ENCODE measurements at regions not wholly inside any gene's neighbourhood (a gene's known extent, or its start where the extent isn't known, plus 50 kb on each side); places are given as distances from the start of the nearest gene placed in this dataset.

DNA sequence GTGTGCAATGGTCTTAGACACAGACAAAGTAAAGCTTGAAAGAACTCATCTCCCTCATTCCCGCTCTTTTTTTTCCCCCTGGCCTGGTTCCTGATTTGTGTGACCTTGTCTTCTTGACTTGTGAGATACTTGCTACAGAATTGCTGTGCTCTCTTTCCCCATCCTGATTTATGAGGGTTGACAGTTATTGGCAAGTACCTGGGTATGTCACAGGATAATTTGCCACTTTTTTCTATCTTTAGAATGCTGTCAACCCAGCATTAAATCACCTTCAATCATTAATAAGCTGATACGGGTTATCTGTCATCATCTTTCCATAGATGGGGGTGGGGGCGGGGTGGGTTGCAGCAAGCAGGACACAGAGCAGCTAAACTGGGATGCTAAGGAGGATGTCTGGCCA, 144.4 kb upstream of the PRICKLE1 start (continued):
- TF ChIP-seq JUND (IDR thresholded peaks at IDR 0.05) = no peak
- TF ChIP-seq, protein P1, sequence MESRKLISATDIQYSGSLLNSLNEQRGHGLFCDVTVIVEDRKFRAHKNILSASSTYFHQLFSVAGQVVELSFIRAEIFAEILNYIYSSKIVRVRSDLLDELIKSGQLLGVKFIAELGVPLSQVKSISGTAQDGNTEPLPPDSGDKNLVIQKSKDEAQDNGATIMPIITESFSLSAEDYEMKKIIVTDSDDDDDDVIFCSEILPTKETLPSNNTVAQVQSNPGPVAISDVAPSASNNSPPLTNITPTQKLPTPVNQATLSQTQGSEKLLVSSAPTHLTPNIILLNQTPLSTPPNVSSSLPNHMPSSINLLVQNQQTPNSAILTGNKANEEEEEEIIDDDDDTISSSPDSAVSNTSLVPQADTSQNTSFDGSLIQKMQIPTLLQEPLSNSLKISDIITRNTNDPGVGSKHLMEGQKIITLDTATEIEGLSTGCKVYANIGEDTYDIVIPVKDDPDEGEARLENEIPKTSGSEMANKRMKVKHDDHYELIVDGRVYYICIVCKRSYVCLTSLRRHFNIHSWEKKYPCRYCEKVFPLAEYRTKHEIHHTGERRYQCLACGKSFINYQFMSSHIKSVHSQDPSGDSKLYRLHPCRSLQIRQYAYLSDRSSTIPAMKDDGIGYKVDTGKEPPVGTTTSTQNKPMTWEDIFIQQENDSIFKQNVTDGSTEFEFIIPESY (IDR thresholded peaks at IDR 0.05; ENCODE audit: extremely low read depth, insufficient replicate concordance, low read length) = no peak

DNA sequence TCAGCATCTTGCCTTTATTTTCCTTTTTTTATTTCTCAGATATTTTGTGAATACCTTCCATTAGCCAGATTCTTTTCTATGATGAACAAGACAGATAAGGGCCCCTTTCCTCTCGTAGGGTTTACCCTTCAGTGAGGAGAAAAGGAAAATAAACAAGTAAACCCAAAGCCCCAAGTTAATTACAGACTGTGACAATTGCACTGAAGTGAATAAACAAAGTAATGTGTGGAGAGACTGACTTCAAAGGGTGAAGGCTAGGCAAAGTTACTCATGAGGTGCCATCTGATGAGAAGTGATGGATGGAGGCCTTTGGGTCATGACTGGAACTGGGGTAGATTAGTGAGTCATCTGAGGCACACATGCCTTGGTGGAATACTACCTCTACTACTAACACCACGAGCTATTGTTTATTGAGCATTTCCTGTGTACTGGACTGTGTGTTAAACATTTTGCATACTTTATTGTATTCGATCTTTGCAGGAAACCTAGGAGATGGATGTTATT, 143.4 kb upstream of the PRICKLE1 start:
- H3K79me2 ChIP-seq (ENCODE audit: insufficient read depth, low read length) = no peaks in the 10 kb centered on the region
- no peaks in the 10 kb centered on the region for H4K20me1 ChIP-seq (ENCODE audit: insufficient read depth)
- no peak overlapping the region for H3K27ac ChIP-seq (ENCODE audit: low read depth, low read length)
- no peaks in the 10 kb centered on the region for H3K9me3 ChIP-seq (ENCODE audit: control insufficient read depth in 1 of 2, insufficient read depth in 1 of 2, low read depth in 1 of 2, low read length in 2 of 2)
- H3K4me2 ChIP-seq (ENCODE audit: low read length) = no peak overlapping the region
- no peaks in the 10 kb centered on the region for H3K9me2 ChIP-seq (ENCODE audit: insufficient read depth)
- ChIA-PET POLR2A (no interaction called here), RAD21 (ENCODE audit: low non-redundant PET in 1 of 2, low total read pairs in 2 of 2, uncharacterized antibody in 2 of 2, unreplicated experiment in 2 of 2) (no interaction called here), CTCF (no interaction called here)
- no peaks in the 10 kb centered on the region for H3K27me3 ChIP-seq (ENCODE audit: insufficient read depth, low read length)
- no peak overlapping the region for H2AFZ ChIP-seq (ENCODE audit: low read depth, low read length, poor library complexity, severe bottlenecking)
- H3K9ac ChIP-seq (ENCODE audit: low read length) = no peak overlapping the region
- 0 out of 4 replicates have a peak, but pooled peaks cover 0 to 4% of the 10 kb centered on the region in 2 experiments for H3K4me1 ChIP-seq (ENCODE audit: control insufficient read depth in 1 of 2, insufficient read depth in 2 of 2, low read length in 2 of 2)
- DNase-seq (ENCODE audit: low read depth, low spot score) = no peak
- no peak for ATAC-seq
- no TSS peak for BruUV-seq (replicated peaks)
- intact Hi-C loops (cut with micrococcal nuclease) = no loop called here
- H3K4me3 ChIP-seq (replicated peaks in 1 of 2; ENCODE audit: low read depth in 1 of 2, low read length in 2 of 2) = no peak overlapping the region
- H3K36me3 ChIP-seq (ENCODE audit: control insufficient read depth in 1 of 2, insufficient read depth in 2 of 2, low read length in 2 of 2) = no peaks in the 10 kb centered on the region
- TF ChIP-seq POLR2AphosphoS5 (IDR thresholded peaks at IDR 0.05; ENCODE audit: low read depth, low read length) (no peak), ZNF274 (IDR thresholded peaks at IDR 0.05; ENCODE audit: low read depth, low read length) (no peak), SIN3A (IDR thresholded peaks at IDR 0.05; ENCODE audit: low read depth) (no peak), RAD21 (IDR thresholded peaks at IDR 0.05; ENCODE audit: low read depth) (no peak), TCF7L2 (IDR thresholded peaks at IDR 0.05; ENCODE audit: borderline replicate concordance, extremely low read depth, insufficient read depth, insufficient read length) (no peak), SRF (IDR thresholded peaks at IDR 0.05; ENCODE audit: low read depth) (no peak), YY1 (IDR thresholded peaks at IDR 0.05; ENCODE audit: extremely low read depth, insufficient replicate concordance, low read depth, low read length) (no peak), CBX3 (IDR thresholded peaks at IDR 0.05; ENCODE audit: low read depth) (no peak)
- TF ChIP-seq, protein P2, sequence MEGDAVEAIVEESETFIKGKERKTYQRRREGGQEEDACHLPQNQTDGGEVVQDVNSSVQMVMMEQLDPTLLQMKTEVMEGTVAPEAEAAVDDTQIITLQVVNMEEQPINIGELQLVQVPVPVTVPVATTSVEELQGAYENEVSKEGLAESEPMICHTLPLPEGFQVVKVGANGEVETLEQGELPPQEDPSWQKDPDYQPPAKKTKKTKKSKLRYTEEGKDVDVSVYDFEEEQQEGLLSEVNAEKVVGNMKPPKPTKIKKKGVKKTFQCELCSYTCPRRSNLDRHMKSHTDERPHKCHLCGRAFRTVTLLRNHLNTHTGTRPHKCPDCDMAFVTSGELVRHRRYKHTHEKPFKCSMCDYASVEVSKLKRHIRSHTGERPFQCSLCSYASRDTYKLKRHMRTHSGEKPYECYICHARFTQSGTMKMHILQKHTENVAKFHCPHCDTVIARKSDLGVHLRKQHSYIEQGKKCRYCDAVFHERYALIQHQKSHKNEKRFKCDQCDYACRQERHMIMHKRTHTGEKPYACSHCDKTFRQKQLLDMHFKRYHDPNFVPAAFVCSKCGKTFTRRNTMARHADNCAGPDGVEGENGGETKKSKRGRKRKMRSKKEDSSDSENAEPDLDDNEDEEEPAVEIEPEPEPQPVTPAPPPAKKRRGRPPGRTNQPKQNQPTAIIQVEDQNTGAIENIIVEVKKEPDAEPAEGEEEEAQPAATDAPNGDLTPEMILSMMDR (IDR thresholded peaks at IDR 0.05 in 2 of 3, conservative IDR thresholded peaks at IDR 0.05 in 1 of 3; ENCODE audit: borderline replicate concordance in 1 of 3, insufficient read depth in 1 of 3, low read depth in 2 of 3, low read length in 2 of 3) = no peak
- TF ChIP-seq, protein P3, sequence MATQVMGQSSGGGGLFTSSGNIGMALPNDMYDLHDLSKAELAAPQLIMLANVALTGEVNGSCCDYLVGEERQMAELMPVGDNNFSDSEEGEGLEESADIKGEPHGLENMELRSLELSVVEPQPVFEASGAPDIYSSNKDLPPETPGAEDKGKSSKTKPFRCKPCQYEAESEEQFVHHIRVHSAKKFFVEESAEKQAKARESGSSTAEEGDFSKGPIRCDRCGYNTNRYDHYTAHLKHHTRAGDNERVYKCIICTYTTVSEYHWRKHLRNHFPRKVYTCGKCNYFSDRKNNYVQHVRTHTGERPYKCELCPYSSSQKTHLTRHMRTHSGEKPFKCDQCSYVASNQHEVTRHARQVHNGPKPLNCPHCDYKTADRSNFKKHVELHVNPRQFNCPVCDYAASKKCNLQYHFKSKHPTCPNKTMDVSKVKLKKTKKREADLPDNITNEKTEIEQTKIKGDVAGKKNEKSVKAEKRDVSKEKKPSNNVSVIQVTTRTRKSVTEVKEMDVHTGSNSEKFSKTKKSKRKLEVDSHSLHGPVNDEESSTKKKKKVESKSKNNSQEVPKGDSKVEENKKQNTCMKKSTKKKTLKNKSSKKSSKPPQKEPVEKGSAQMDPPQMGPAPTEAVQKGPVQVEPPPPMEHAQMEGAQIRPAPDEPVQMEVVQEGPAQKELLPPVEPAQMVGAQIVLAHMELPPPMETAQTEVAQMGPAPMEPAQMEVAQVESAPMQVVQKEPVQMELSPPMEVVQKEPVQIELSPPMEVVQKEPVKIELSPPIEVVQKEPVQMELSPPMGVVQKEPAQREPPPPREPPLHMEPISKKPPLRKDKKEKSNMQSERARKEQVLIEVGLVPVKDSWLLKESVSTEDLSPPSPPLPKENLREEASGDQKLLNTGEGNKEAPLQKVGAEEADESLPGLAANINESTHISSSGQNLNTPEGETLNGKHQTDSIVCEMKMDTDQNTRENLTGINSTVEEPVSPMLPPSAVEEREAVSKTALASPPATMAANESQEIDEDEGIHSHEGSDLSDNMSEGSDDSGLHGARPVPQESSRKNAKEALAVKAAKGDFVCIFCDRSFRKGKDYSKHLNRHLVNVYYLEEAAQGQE (IDR thresholded peaks at IDR 0.05; ENCODE audit: low read depth) = no peak
- TF ChIP-seq, protein P4, sequence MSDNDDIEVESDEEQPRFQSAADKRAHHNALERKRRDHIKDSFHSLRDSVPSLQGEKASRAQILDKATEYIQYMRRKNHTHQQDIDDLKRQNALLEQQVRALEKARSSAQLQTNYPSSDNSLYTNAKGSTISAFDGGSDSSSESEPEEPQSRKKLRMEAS (IDR thresholded peaks at IDR 0.05) = no peak
- TF ChIP-seq, protein P1 (IDR thresholded peaks at IDR 0.05; ENCODE audit: extremely low read depth, insufficient replicate concordance, low read length) = no peak
- TF ChIP-seq, protein P5, sequence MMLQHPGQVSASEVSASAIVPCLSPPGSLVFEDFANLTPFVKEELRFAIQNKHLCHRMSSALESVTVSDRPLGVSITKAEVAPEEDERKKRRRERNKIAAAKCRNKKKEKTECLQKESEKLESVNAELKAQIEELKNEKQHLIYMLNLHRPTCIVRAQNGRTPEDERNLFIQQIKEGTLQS (IDR thresholded peaks at IDR 0.05) = no peak
